ENCODE measurements at regions not wholly inside any gene's neighbourhood (a gene's known extent, or its start where the extent isn't known, plus 50 kb on each side); places are given as distances from the start of the nearest gene placed in this dataset.

GRCh38 chr3:25287291-25287884 is 140.7 kb upstream of the RARB start:
- H3K4me3 ChIP-seq (ENCODE audit: low read depth, low read length), result no peak overlapping the region
- no peak for DNase-seq (ENCODE audit: low read depth)
- no peak for TF ChIP-seq CTCF (IDR thresholded peaks at IDR 0.05; ENCODE audit: insufficient read depth, low read length)

- no peak for DNase-seq (ENCODE audit: low read depth)
- H3K4me3 ChIP-seq (ENCODE audit: low read depth, low read length), result no peak overlapping the region
- no peak for TF ChIP-seq CTCF (IDR thresholded peaks at IDR 0.05; ENCODE audit: insufficient read depth, low read length)
These were observed 139.7 kb upstream of the RARB start for GRCh38 chr3:25288413-25288812.

GRCh38 chr3:25289156-25289555 is 138.9 kb upstream of the RARB start:
- no peak for TF ChIP-seq CTCF (IDR thresholded peaks at IDR 0.05; ENCODE audit: insufficient read depth, low read length)
- DNase-seq (ENCODE audit: low read depth), result no peak
- H3K4me3 ChIP-seq (ENCODE audit: low read depth, low read length), result no peak overlapping the region

- H3K4me3 ChIP-seq (ENCODE audit: low read depth, low read length), result no peak overlapping the region
- DNase-seq (ENCODE audit: low read depth), result no peak
- TF ChIP-seq CTCF (IDR thresholded peaks at IDR 0.05; ENCODE audit: insufficient read depth, low read length), result no peak
These were observed 138.4 kb upstream of the RARB start for GRCh38 chr3:25289663-25290062.

GRCh38 chr3:25291481-25291905 is 136.6 kb upstream of the RARB start:
- no peak overlapping the region for H3K4me3 ChIP-seq (ENCODE audit: low read depth, low read length)
- no peak for TF ChIP-seq CTCF (IDR thresholded peaks at IDR 0.05; ENCODE audit: insufficient read depth, low read length)
- no peak for DNase-seq (ENCODE audit: low read depth)

- no peak overlapping the region for H3K4me3 ChIP-seq (ENCODE audit: low read depth, low read length)
- no peak for TF ChIP-seq CTCF (IDR thresholded peaks at IDR 0.05; ENCODE audit: insufficient read depth, low read length)
- DNase-seq (ENCODE audit: low read depth), result no peak
These were observed 136.0 kb upstream of the RARB start for GRCh38 chr3:25292036-25292435.

- H3K4me3 ChIP-seq (ENCODE audit: low read depth, low read length), result no peak overlapping the region
- DNase-seq (ENCODE audit: low read depth), result no peak
- TF ChIP-seq CTCF (IDR thresholded peaks at IDR 0.05; ENCODE audit: insufficient read depth, low read length), result no peak
These were observed 135.5 kb upstream of the RARB start for GRCh38 chr3:25292595-25292994.
